Dermis blood vessel endothelial cell (primary cell): ENCODE measurements at regions not wholly inside any gene's neighbourhood (a gene's known extent, or its start where the extent isn't known, plus 50 kb on each side); places are given as distances from the start of the nearest gene placed in this dataset.
A peak's percentile ranks its signal among the peaks of the same experiment; 100 is the strongest.
"Not testable (repeated sequence)": the region's sequence is repeated elsewhere in the genome, so short reads cannot be mapped to it uniquely, and the experiment has no call there.

Source experiments
- DNase-seq: peaks from one replicate; pipeline ENCODE4 v3.0.0; 2010

DNA sequence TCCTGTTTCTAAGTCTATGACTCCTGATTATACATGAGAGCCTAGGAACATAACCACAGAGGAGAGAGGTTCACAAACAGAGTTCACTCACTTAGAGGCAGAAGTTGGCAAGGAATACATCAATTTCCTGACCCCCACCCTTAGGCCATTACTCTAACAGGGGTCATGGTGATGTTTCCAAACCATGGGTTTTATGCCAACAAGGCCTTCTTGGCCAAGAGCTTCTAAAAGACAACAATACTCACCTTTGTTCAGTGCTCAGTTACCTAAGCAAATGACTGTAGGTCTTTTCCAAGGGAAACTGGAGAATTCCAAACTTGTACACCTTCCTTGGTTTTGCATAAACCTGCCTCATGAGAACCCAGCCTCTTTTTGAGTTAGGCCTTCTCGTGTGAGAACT lies 52.6 kb downstream of the ERICH4 start:
- peak; percentile 16 for DNase-seq

DNA sequence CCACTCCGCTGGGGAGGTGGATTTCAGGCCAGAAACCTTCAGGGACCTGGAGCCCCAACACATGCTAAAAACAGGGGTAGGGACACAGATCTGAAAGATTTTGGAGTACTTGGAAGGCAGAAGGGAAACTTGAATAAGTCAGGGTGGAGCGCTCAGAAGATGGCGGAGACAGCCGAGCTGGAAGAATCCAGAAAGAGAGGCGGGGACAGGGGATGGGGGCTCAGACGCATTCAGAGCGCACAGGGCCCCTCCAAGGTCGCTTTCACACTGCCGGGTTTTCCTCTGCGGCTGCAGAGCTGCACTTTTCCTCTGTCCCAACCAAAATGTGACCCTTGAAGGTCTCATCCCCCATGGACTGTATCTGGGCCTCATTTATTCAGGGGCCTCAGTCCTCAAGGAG lies 56.9 kb downstream of the ERICH4 start:
- peak; percentile 62 for DNase-seq

DNA sequence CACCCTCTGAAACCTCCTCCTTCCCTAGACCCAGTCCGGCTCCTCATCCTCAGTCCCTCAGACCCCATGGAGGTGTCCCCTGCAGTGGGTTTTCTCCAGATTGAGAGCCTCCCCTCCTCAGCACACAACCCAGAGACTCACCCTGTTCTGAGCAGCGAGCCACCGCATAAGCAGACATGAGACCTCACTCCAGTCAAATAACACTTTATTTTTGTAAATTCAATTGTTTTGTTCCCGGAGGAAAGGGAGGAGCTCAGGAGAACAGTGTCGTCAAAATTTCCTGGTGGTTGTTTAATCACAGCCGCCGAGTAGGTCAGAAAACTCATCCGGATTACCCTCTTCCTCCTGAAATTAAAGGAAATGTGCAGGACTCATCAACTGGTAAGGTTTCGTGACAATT lies 57.5 kb downstream of the ERICH4 start:
- DNase-seq, result peak; percentile 87

DNA sequence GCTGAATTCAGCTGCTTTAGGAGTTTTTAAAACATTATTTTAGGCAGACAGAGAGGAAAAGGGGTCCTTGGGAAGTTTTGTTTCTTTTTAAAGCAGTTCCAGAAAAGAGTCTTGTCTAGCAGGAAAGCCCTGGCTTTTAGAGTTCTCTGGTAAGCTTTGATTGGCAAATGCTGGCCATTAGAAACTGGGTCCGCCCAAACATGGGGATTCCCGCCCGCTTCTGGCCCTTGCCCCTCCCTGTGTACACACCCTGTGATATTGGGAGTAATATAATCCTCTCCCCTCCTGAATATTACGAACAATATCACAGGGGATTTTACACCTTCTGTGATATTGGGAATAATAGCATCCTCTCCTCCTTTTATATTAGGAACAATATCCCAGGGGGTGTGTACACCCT lies 58.9 kb downstream of the ERICH4 start:
- peak; percentile 36 for DNase-seq

DNA sequence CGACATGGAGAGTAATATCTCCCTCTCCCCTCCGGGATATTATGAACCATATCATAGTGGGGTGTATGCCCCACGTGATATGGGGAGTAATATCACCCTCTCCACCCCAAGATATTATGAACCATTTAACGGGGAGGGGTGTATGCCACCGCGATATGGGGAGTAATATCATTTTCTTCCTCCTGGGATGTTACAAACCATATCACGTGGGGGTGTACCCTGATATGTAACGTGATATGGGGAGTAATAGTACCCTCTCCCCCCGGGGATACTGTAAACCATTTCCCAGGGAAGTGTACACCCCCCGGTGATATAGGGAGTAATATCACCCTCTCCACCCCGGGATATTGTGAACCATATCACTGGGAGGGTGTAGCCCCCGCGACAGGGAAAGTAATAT lies 62.1 kb downstream of the ERICH4 start:
- DNase-seq, result no peak

DNA sequence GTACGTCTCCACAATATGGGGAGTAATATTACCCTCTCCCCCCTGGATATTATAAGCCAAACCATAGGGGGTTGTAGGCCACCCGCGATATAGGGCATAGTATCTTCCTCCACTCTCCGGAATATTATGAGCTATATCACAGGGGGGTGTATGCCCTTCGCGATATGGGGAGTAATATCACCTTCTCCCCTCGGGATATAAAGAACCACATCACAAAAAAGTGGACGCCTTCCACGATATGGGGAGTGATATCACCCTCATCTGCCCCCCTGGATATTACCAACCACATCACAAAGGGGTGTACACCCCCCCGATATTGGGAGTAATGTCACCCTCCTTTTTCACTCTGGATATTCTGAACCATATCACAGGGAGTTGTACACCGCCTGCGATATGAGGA lies 65.5 kb upstream of the CEACAM21 start:
- no peak for DNase-seq

DNA sequence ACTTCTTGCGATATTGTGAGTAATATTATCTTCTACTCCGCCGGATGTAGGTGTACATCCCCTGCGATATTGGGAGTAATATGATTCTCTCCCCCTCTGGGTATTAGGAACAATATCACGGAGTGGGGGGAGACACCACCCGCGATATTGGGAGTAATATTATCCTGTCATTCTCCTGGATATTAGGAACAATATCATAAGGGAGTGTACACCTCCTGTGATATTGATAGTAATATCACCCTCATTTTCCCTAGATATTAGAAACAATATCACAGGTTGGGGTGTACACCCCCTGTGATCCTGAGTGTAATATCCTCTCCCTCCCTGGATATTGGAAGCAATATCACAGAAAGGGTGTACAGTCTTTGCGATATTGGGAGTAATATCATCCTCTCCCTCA lies 64.3 kb upstream of the CEACAM21 start:
- DNase-seq, result no peak

DNA sequence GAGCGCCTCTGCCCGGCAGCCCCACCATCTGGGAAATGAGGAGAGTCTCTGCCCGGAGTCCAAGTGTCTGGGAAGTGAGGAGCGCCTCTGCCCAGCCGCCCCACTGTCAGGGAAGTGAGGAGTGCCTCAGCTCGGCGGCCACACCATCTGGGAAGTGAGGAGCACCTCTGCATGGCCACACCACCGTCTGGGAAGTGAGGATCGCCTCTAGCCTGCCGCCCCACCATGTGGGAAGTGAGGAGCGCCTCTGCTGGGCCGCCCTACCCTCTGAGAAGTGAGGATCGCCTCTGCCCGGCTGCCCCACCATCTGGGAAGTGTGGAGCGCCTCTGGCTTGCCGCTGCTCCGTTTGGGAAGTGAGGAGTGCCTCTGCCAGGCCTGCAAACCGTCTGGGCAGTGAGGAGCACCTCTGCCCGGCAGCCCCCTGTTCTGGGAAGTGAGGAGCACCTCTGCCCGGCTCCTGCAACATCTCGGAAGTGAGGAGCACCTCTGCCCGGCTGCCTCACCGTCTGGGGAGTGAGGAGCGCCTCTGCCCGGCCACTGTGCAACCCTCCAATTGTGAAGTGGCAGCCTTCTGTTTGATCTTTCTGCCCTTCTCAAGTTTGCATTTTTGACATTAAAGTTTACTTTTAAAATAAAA lies 60.8 kb upstream of the CEACAM21 start:
- DNase-seq, result no peak

DNA sequence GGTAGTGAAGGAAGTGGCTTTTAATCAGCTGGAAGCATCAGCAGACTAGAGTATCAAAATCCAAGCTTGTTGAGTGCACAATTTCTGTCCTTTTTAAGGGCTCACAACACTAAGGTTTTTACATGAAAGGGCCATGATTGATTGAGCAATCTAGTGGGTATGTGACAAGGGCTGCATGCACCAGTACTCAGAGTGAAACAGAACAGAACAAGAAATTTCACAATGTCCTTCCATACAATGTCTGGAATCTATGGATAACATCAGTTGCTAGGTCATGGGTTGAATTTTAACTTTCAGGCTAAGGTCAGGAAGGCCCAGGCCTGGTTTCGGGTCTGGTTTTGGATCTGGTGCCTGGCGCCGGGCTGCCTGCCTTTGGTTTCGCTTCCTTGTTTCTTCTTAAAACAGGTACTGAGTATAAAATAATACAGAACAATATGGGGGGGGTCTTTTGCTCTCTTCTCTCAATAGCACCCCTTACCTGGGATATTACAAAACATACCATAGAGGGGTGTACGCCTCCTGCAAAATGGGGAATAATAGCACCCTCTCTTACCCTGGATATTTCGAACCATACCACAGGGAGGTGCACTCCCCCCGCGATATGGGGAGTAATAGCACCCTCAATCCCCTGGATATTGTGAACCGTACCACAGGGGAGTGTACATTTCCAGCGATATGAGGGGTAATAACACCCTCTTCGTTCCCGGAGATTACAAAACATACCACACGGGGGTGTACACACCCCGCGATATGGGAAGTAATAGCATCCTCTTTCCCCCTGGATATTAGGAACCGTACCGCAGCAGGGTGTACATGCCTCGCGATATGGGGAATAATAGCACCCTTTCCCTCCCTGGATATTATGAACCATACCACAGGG lies 59.4 kb upstream of the CEACAM21 start:
- peak; percentile 53 for DNase-seq

DNA sequence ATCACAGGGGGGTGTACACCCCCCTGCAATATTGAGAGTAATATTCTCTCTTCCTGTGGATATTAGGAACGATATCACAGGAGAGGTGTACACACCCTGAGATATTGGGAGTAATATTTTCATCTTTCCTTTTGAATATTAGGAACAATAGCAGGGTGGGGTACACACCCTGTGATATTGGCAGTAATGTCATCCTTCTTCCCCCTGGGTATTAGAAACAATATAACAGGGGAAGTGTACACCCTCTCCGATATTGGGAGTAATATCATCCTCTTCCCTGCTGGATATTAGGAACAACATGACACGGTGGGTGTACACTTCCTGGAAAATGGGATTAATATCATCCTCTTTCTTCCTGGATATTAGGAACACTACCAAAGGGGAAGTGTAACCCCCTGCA lies 57.8 kb upstream of the CEACAM21 start:
- no peak for DNase-seq

DNA sequence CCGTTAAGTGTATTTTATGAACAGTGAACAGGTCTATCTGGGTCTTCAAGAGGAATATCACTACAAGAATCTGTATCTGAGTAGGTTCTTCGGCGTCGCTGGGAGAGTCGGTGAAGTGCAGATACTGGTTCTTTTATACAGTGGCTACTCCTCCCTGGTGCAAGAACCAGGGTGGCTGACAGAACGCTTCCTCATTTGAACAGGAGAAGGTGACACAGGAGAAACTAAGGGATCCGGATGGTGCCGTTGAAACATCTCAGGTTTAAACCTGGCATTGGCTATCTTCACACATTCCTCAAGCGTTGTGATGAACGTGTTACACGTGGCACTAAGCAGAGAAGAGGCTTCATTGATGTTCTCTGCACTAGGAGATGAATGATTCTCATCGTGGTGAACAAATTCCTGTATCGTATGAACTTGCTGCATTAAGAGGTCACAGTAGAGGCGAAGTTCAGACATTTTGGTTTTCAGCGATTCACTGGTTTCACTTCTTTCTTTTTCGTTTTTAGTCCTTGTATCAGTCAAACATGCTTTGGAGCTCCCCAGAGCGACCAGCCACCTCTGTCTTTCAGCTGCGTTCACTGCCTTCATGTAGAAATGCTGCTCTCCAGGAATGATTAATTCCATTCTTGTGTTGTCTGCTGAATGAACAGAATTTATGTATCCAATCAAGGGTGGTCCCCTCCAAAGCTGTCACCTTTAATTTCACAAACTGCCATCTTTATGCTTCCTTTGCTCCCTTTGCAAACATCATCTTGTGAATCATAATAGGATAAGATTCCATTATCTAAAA lies 54.6 kb upstream of the CEACAM21 start:
- not testable (repeated sequence) for DNase-seq

DNA sequence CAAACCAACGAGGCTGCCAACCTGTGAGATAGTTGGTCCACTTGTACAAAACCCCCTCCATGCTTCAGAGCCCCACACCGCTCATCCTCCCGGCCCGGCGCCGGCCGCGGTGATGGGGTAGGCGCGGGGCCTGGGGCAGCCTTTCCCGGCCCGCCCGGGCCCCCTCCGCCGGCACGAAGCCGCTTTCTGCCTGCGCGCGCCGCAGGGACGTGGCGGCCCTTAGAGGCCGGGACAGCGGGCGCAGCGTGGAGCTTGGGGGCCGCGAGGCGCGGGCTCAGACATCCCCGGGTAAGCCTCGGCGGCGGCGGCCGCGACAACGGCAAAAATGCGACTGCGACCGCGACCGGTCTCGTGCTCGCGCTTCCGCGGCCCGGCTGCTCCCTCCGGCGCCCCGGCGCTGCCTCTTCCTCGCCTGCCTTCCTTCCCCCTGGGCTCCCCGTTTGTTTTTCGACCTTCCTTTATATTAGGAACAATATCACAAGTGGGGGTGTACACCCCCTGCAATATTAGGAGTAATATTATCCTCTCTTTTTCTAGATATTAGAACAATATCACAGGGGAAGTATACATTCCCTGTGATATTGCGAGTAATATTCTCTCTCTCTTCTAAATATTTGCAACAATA lies 53.9 kb upstream of the CEACAM21 start:
- peak; percentile 30 for DNase-seq

DNA sequence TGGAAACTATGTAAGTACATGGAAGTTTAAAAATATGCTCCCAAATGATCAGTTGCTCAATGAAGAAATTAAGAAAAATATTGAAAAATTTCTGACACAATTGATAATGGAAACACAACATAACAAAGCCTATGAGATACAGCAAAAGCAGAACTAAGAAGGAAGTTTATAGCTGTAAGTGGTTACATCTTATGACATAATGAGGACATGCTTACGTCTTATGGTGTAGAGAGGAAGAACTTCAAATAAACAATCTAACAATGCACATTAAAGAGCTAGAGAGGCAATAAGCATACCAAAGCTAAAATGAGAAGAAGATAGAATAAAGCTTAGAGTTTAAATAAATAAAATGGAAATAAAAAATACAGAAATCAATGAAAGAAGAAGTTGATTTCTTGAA lies 50.0 kb upstream of the CEACAM21 start:
- no peak for DNase-seq
